HG03558 (cell line): ENCODE measurements at regions not wholly inside any gene's neighbourhood (a gene's known extent, or its start where the extent isn't known, plus 50 kb on each side); places are given as distances from the start of the nearest gene placed in this dataset.

ENCODE experiments used
- ATAC-seq: cut with Tn5 transposase; IDR thresholded peaks from one replicate; pipeline ENCODE4 v1.9.1; 2021; ENCODE audit warnings: moderate number of reproducible peaks; ENCODE audit not compliant: unreplicated experiment; ENCODE audit errors: extremely low read depth

GRCh38 chr11:26126741-26127140 is 205.2 kb upstream of the ANO3 start:
- ATAC-seq: no peak

DNA sequence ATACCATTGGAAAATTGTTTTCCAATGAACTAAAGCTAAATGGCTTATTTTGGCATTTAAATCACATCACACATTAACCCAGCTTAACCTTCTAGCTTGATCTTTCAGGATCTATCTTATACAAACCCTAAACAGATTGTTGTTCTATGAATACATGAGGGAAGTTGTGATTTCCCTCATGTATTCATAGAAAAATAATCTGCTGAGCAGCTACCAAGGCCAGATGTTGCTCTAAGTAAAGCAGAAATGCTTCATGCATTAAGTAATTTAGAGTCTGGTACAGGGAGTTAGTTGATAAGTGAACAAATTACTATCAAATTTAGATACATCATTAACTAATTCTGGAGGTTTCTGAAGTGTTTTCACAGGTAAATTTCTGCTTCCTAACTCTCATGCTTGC is 204.6 kb upstream of the ANO3 start:
- ATAC-seq: no peak

DNA sequence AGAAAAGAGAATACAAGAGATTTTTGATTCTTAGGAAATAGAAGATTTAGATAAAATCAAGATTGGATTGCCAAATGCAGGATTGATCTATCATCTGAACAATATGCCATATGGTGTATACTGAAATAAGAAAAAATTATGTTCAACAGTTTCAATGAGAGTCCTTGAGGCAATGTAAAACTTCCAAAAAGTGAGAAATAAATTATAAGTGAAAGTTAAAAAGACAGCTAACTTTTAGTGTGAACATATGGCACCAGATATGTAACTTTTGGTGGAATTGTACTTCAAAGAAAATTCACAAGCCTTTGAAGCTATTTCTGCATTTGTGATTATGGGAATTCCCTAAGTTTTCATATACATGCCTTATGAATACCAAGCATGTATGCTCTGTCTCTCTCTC is 200.5 kb upstream of the ANO3 start:
- ATAC-seq: no peak

GRCh38 chr11:26134053-26134452 is 197.9 kb upstream of the ANO3 start:
- ATAC-seq: no peak

DNA sequence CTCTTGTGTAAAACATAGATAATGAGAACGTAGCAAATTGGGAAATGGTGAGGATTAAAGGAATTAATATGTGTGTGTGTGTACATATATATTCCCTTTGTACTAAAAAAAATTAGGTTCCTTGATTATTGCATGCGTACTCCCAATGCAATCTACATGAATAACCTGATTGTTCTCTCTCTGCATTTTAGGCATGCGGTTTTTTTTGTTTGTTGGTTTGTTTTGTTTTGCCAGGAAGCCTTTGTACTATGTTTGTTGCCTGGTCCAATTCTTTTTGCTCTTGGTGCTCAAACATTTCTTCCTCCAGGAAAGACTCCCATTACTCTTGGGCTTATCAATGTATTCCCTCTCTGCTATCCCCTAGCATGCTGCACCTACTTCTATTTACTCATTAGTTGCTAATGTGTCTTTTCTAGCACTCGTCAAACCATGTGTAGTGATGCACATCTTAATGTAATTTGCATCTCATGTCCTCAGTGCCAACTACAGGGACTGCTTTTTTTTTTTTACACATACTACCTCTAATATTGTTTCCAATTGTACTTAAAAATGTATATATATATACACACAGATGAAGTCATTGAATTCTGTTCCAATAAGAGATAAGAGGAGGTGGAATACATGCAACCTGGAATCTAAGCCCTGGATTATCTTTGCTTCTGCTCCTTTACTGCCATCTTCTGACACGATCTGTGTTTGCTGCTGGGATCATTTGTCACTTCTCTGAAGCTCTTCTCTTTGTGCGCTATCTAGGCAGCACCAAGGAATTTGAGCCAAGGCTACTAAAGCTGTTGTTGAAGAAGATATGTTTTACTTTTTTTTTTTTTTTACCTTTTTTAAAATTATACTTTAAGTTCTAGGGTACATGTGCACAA is 197.2 kb upstream of the ANO3 start:
- ATAC-seq: no peak

DNA sequence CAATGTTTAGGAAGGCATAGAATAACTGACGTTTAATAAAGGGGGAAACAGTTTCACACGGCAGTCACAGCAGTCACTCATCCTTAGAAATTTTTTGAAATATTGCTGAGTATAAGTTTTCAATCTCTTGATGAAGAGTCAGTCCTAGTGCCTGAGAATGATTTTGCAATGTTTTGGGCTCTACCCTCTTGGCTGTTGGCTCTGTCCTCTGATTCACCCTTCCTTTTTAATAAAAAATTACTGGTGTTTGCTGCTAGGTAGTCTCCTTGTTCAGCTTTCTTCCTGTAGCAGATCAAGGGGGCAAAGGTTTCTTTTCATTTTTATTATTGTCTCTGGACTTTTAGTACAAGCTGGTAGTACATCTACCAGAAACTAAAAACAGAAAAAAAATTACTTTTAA is 194.3 kb upstream of the ANO3 start:
- ATAC-seq: no peak

DNA sequence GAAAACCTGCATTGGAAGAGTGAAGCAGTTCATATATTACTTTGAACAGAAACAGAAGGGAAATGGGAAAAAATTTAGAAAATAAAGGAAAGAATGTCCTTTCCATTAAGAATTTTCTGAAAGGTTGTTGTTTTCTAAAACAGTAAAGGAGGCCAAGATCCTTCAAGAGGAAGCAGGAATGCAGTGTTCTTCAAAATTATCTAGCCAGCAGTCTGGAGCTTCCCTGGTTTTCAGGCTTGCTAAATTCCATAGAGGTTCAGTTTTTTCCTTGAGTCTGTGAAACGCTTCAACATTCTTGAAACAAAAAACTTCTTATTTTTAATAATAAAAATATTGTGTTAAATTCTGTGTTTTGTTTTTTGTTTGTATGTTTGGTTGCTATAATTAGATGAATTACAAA is 189.0 kb upstream of the ANO3 start:
- no peak for ATAC-seq

GRCh38 chr11:26143566-26144290 is 188.2 kb upstream of the ANO3 start:
- no peak for ATAC-seq

- no peak for ATAC-seq
These were observed 187.6 kb upstream of the ANO3 start for GRCh38 chr11:26144291-26144690.

DNA sequence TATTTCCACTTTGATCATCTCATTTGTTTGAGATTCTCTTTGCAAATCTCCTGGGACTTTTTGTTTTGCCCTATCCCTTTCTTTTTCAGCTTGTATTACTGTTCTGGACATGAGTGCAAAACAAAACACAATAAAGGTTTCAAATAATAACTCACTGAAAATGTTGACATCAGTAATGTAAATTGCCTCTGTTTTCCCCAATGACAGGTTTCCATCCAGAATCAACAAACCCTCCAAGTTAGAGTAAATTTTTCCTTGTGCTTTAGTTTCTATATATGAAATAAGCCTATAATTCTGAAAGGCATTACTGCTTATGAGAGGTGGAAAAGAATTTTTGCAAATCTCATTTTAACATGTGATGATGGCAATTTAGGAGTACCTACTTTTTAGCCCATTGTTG is 187.0 kb upstream of the ANO3 start:
- ATAC-seq: no peak

DNA sequence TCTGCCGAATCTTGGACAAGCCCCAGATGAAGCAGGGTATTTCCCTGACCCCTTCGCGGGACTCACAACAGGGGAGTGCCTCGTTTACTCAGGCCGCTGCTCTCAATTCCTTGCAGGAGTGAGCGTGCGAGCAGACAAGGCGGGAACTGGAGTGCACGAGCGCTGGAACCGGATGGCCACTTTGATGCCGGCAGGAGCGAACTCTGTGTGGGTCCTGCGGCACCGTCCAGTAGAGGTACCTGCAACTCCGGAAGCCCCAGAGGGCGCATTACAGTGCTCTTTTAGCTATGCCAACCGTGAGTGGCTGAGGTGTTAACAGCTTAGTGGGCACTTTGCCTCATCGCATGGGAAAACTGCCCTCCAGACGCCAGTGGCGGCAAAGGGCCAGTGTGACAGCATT is 182.3 kb upstream of the ANO3 start:
- ATAC-seq: no peak

DNA sequence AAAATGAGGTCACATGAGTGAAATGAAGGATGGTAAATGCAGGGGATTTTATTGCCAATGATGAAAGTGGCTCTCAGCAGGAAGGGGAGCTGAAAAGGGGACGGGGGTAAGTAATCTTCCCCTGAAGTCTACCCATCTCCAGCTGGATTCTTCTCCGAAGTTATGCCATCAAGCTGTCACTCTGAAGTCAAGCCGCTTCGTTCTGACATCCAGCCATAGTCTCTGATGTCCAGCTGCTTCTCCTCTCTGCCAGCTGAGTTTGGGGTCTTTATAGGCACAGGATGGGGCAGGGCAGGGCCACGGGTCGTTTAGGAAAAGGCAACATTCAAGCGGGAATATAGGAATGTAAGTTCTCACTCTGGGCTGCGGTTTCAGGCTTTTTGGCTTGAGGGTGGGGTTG is 181.9 kb upstream of the ANO3 start:
- ATAC-seq: no peak

DNA sequence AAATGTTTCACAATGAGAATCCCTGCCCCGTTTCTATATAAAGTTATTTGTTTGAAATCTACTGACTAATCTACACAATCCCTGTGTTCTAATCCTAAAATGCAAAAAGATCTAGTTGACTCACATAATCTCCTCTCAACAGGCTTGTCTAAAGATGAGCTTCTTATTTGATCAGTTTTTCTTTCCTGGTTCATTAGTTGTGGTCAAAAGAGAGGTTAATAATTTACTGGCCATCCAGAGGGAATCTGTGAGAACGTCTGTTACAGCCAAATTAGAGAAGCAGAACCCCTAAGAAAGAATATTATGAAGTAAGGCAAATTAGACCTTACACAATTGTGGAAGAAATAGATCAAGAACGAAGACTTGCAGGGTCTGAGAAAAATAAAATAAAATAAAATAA is 173.7 kb upstream of the ANO3 start:
- ATAC-seq: no peak

GRCh38 chr11:26162291-26162690 is 169.6 kb upstream of the ANO3 start:
- no peak for ATAC-seq

DNA sequence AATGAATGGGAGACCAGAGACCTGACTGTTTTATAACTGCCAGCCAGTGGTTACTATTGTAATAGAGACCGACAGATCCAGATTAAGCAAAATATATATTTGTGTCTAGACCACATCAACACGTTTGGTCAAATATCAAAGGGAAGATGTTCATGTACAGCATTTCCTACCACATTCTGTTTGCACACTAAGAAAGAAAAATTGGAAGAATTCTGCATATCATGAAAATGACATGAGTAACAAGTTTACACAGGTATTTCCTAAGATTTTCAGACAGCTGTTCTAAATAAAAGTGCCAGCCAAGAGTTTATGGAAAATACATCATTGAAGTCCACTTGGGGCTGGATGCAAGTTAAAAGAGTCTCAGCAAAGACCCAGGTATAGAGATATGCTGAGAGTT is 145.5 kb upstream of the ANO3 start:
- no peak for ATAC-seq

- ATAC-seq: no peak
These were observed 144.3 kb upstream of the ANO3 start for GRCh38 chr11:26187639-26188038.

DNA sequence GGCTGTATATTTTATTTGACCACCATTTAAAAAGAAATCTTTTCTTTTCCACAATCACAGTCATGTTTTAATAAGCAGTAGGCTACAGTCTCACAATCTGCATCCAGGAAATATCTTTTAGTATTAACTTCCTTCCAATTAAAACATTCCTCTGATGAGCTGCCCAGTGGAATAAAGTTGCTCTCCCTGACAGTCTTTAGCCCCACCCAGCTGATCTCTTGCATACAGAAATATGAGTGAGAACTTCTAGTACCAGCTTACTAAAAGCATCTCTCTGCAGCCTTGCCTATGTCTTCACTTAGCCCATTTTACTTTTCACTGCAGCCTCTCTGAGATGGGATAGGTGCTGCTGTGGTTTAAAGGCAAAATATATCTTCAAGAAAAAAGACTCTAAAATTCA is 143.4 kb upstream of the ANO3 start:
- ATAC-seq: no peak

DNA sequence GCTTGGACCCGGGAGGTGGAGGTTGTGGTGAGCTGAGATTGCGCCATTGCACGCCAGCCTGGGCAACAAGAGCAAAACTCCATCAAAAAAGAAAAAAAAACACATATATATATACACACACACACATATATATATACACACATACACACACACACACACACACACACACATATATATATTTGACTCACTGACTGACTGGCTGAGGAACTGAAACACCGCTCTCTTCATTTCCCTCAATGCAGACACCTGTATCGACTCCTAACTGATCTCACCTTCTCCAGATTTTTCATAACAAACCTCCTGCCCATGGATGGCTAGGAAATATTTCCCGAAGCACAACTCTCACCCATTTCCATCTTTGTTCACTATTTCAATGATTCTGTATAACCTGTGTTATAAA is 140.7 kb upstream of the ANO3 start:
- ATAC-seq: no peak

DNA sequence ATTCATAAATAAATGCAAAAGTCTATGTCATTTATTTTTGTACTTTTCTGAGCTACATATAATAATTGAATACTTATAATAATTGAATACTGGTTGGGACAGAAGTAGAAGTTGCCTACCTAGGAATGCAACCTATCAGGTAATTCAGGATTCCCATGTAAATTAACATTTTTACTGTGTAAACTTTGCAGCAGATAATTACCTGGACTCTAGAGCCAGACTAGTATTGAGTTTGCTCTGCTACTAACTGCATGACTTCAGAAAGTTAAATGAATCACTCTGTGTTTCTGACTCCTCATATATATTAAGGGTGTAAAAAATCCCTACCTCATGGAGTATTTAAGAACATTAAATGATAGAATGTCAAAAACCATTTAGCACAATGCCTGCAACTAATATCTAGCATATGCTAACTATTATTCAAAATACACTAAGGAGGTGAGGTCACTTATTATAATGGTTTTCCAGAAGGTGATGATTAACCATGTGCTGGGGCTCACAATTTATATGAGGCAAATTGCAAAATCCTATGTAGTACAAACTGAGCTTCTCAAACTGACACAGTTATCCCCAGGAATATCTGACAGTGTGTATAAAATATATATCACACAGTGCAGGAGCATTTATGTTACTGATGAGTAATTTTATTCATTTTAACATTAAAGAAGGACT is 138.1 kb upstream of the ANO3 start:
- no peak for ATAC-seq

- no peak for ATAC-seq
These were observed 137.0 kb upstream of the ANO3 start for GRCh38 chr11:26194881-26195280.

DNA sequence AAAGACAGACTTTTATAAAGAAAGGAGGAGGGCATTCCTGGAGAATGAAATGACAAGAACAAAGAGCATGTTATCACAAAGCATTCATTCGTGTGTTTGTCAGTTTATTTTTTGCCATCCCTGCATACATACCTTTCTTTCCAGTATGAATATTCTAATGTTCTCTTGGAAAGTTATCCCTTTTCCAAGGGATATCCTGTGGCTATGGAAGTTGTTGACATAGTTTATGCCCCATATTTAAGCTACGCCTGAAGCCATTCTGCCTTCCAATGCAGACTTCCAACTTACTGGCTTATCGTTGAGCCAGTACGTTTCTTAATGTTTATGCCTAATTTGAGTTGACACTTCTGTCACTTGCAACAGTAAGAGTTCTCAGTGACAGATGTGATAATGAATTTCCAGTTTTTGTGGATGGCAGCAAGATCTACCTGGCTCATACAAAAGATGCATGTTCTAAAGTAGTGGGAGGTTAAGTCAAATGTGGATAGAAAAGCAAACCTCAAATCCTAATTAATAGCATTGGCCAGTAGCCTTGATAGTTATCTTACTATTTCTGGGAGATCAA is 133.3 kb upstream of the ANO3 start:
- ATAC-seq: no peak
